Neutrophil (primary cell): ENCODE measurements at regions not wholly inside any gene's neighbourhood (a gene's known extent, or its start where the extent isn't known, plus 50 kb on each side); places are given as distances from the start of the nearest gene placed in this dataset.

ENCODE experiments used
- H3K27ac ChIP-seq: fragments of 200-600 bp; sonication (generic); 2 replicates; pipeline ENCODE4 v1.5.1; 2016; ENCODE audit warnings: mild to moderate bottlenecking, moderate library complexity
- H3K27me3 ChIP-seq: fragments of 200-600 bp; sonication (generic); 2 replicates; pipeline ENCODE4 v1.6.0; 2016; ENCODE audit warnings: mild to moderate bottlenecking
- H3K36me3 ChIP-seq: fragments of 200-600 bp; sonication (generic); 2 replicates; pipeline ENCODE4 v1.5.1; 2017
- H3K4me1 ChIP-seq, 2 experiments: fragments of 200-600 bp in 1 of 2; sonication (generic) in 1 of 2; 1 replicate in 1 of 2; 2 replicates in 1 of 2; pipeline versions ENCODE4 v1.5.1 to v1.6.1; 2013 to 2016; ENCODE audit warnings: low read depth in 1 of 2, low read length in 1 of 2, mild to moderate bottlenecking in 1 of 2, moderate library complexity in 1 of 2; ENCODE audit not compliant: control insufficient read depth in 1 of 2, insufficient read depth in 1 of 2
- H3K4me3 ChIP-seq, 2 experiments: fragments of 200-600 bp in 1 of 2; sonication (generic) in 1 of 2; 1 replicate in 1 of 2; 2 replicates in 1 of 2; pipeline ENCODE4 v1.5.1; 2013 to 2016; ENCODE audit warnings: low read depth in 1 of 2, low read length in 1 of 2, mild to moderate bottlenecking in 1 of 2, moderate library complexity in 1 of 2
- H3K9me3 ChIP-seq: fragments of 200-600 bp; sonication (generic); 2 replicates; pipeline ENCODE4 v1.5.1; 2016
- TF ChIP-seq, protein P1 (sequence below): fragments of 200-600 bp; sonication (generic); IDR thresholded peaks from 2 replicates; pipeline ENCODE4 v1.5.1; 2016; ENCODE audit warnings: antibody characterized with exemption

DNA sequence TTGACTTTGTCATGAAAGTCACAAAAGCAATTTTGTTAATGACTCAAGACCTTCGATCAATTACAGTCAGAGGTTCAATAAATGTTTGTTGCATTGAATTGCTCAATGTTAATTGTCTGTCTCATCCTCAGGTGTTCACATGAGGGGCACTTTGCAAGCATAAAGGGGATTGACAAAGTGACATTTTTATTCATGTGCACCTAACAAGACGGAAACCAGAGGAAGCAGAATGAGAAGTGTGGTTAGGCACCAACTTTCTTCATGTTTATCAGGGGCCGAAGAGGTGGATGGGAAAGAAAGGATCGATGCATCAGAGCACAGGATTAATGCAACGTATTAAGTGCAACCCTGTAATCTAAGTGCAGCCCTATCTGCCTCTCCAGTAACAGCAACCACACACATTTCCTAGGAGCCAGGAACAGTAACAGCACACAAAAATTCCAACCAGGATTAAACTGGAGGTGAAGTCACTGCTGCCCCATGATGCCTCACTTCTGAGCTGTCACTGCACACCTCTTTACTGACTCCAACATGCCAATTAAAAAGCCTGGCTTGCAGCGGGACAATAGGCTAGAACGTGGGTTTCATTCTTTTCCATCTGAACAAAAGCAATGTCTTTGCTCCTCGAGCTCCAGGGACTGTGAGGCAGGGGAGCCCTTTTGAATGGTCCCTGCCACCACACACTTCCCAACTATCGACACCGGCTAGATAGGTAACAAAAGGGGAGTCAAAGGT is 262.7 kb downstream of the CD83 start:
- Histone ChIP-seq H3K27ac (no peak overlapping the region), H3K36me3 (no peaks in the 10 kb centered on the region), H3K27me3 (no peaks in the 10 kb centered on the region), H3K4me1 (no peaks in the 10 kb centered on the region), H3K4me3 (no peak overlapping the region), H3K9me3 (no peaks in the 10 kb centered on the region)
- TF ChIP-seq, protein P1, sequence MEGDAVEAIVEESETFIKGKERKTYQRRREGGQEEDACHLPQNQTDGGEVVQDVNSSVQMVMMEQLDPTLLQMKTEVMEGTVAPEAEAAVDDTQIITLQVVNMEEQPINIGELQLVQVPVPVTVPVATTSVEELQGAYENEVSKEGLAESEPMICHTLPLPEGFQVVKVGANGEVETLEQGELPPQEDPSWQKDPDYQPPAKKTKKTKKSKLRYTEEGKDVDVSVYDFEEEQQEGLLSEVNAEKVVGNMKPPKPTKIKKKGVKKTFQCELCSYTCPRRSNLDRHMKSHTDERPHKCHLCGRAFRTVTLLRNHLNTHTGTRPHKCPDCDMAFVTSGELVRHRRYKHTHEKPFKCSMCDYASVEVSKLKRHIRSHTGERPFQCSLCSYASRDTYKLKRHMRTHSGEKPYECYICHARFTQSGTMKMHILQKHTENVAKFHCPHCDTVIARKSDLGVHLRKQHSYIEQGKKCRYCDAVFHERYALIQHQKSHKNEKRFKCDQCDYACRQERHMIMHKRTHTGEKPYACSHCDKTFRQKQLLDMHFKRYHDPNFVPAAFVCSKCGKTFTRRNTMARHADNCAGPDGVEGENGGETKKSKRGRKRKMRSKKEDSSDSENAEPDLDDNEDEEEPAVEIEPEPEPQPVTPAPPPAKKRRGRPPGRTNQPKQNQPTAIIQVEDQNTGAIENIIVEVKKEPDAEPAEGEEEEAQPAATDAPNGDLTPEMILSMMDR: no peak

DNA sequence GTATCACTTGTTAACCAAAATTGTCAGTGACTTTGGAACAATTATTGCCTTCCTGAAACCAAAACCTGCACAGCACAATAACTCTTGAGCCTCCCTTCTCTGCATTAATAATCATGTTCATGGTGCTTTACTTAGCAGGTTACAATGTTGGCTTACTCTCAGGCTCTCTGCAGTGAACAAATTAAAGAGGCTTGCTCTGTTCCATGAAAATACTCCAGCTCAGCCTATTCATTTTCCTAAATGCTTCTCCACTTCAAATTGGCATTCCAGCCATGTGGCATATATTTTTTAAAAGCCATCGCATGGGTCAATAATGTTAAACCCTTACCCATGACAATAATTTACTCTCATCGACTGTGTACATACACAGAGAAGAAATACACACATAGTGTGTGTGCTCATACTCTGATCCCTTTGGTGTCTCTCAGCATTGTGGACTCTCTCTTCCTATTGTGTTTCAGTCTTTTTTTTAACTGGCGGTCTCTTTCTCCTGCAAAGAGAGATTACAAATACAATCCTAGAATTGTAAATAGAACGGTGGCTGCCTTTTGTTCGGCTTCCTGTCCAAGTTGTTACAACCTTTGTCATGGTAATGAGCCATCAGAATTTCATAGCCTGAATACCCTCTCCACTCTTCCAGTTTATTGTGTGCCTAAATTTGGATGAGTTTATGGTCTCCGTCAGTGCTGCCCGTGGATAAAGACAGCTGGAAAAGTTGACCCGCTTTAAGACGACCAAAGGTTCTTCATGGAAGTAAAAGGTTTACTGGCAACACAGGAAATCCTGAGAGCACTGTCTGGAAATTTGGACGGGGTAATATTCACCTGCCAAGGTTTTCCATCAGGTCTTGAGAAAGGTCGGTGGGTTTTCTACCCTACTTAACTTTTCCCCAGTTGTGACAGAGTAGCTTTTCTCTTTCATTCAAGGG is 263.6 kb downstream of the CD83 start:
- no peaks in the 10 kb centered on the region for H3K27me3 ChIP-seq
- no peaks in the 10 kb centered on the region for H3K36me3 ChIP-seq
- no peaks in the 10 kb centered on the region for H3K9me3 ChIP-seq
- H3K27ac ChIP-seq: no peak overlapping the region
- no peaks in the 10 kb centered on the region for H3K4me1 ChIP-seq
- TF ChIP-seq, protein P1: no peak
- H3K4me3 ChIP-seq: no peak overlapping the region

DNA sequence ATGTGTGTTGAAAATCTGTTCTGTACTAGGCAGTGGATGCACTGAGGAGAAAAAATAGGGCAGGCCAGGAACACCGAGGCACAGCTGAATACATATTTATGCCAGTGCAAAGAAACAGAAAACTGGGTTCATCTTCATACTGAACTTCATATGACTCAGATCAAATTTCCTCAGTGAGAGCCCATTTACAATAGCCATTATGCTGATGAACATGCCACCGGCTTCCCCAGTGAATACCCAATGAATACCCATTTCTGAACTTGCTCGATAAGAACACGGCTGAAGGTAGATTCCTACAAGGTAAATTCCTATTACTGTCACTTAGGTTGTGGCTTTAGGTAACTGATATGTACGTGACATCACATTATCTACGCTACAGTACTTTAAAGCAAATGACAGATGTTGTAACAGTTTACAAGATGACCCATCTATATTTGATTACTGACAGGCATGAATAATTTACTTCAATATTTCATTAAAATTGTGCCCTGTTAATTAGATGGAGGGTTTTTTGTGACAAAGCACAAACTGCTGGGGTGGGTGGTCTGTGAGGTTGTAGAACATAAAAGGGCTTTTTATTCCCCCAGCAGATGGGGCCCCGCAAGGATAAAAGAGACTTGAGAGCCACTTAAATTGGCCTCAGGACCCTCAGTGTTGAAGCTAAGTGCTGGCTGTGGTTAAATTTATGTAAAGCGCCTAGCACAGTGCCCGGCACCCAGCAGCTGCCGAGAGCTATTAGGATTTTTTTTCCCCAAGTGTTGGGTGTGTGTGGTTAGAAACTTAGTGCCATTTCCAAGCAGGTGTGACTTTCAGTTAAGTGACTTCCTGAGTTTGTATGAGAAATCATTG is 264.5 kb downstream of the CD83 start:
- no peaks in the 10 kb centered on the region for H3K27me3 ChIP-seq
- H3K36me3 ChIP-seq: no peaks in the 10 kb centered on the region
- TF ChIP-seq, protein P1: no peak
- no peaks in the 10 kb centered on the region for H3K9me3 ChIP-seq
- H3K27ac ChIP-seq: no peak overlapping the region
- H3K4me1 ChIP-seq: no peaks in the 10 kb centered on the region
- H3K4me3 ChIP-seq: no peak overlapping the region

DNA sequence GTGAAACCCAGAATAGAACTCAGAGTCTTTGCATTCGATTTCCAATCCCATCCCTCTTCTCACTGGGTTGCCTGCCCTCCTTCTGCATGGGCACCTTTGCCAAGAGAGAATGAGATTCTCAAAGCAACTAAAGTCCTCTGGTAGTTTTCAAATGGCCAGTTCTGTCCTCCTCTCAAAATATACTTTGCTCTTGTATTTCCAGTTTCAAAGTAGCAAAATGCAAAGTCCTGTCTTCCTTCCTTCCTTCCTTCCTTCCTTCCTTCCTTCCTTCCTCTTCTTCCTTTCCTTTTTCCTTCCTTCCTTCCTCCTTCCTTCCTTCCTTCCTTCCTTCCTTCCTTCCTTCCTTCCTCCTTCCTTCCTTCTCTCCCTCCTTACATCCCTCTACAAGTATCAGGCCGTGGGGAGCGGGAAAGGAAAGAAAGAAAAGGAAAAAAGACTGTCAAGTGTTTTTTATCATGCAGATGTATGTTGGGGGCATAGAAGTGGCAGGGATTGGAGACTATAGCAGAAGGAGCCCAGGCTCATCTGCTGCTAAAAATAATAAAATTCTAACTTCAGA is 265.2 kb downstream of the CD83 start:
- TF ChIP-seq, protein P1: no peak
- H3K36me3 ChIP-seq: no peaks in the 10 kb centered on the region

More for the DNA sequence above, 265.2 kb downstream of the CD83 start:
- H3K4me3 ChIP-seq: no peak overlapping the region
- no peaks in the 10 kb centered on the region for H3K27me3 ChIP-seq
- no peaks in the 10 kb centered on the region for H3K4me1 ChIP-seq
- H3K27ac ChIP-seq: no peak overlapping the region
- no peaks in the 10 kb centered on the region for H3K9me3 ChIP-seq
